ENCODE measurements at regions not wholly inside any gene's neighbourhood (a gene's known extent, or its start where the extent isn't known, plus 50 kb on each side); places are given as distances from the start of the nearest gene placed in this dataset.
A peak's percentile ranks its signal among the peaks of the same experiment; 100 is the strongest.
"Not testable (repeated sequence)": the region's sequence is repeated elsewhere in the genome, so short reads cannot be mapped to it uniquely, and the experiment has no call there.

DNA sequence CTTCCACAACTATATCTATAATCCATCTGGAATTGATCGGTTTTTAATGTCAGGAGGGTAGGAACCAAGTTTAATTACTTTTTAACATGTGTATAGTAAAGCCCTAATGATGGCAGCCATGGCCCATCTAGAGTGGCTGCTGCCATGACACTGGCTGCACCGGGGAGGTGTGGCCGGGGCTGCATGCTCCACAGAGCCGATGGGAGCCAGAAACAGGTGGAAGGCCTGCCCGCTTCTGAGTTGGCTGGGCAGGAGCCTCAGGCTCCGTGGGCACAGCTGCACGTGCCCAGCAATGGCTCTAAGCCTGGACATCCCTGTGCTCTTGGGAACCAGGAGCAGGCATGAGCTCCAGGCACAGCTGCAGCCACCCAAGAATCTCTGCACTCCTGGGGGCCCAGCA is 73.0 kb downstream of the GBP6 start:
- DNase-seq, result no peak

GRCh38 chr1:89438301-89438700 is 74.4 kb downstream of the GBP6 start:
- DNase-seq, result not testable (repeated sequence)

DNA sequence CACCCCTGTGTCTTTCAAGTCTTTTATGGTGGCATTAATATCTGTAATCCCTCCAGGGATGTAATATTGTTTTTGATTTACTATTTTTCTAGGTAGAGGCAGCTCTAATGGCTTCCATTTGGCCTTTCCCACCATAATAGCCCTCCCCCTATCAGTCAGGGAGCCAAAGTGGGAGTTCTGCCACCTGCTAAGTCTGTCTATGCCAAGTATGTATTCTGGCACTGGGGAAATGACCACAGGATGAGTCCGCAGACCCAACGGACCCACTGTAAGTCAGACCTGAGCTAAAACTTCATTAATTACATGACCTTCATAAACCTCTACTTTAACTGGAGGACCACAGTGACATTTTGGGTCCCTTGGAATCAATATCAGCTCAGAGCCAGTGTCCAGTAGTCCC is 77.1 kb downstream of the GBP6 start:
- DNase-seq, result no peak

GRCh38 chr1:89444791-89445190 is 79.8 kb upstream of the LRRC8B start:
- DNase-seq, result no peak

DNA sequence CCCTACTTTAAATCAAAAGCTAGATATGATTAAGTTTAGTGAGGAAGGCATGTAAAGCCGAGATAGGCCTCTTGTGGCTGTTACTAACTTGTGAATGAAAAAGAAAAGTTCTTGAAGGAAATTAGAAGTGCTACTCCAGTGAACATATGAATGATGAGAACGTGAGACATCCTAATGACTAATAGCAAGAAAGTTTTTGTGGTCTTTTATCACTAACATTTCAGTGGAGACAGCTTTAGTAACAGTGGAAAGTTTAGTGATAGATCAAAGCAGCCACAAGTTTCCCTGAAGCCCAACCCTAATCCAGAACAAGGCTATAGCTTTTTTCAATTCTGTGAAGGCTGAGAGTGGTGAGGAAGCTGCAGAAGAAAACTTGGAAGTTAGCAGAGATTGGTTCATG is 73.6 kb upstream of the LRRC8B start:
- DNase-seq, result no peak

DNA sequence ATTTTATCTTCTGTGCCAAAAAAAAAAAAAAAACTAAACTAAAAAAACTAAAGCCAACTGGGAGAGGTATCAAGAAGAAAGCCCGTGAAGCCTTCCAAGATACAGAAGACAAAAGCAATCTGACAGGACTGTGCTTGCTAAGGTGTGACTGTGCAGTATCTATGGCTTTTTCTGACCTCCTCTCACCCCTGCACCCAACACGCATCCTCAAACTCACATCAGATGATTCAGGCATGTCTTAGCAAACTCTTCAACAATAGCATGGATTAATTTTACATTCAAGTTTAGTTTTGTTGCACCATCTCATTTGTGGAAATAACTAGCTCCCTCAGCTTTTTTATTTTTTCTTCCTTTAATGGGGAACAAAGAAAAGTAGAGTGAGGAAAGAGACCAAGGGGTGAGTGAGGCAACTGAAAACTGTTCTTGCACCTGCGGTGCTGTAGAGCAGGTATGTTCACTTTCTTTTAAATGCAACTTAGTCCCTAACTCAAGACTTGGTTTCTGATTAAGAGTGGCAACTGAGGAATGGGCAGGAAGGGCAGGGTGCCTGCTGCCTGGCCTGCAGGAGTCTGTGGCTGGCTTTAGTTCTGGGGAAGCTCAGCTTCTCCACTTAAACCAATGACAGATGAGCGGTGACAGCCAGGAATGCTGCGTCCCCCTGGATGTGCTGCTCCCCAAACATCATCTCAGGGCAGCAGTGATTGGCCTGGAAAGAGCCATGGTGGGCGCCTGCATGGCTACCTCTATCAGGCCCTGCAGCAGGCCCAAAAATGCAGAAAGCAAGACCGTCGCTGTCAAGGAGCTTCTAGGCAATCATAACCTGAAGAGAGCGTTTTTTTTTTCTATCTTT is 71.3 kb upstream of the LRRC8B start:
- DNase-seq, result peak; percentile 33

DNA sequence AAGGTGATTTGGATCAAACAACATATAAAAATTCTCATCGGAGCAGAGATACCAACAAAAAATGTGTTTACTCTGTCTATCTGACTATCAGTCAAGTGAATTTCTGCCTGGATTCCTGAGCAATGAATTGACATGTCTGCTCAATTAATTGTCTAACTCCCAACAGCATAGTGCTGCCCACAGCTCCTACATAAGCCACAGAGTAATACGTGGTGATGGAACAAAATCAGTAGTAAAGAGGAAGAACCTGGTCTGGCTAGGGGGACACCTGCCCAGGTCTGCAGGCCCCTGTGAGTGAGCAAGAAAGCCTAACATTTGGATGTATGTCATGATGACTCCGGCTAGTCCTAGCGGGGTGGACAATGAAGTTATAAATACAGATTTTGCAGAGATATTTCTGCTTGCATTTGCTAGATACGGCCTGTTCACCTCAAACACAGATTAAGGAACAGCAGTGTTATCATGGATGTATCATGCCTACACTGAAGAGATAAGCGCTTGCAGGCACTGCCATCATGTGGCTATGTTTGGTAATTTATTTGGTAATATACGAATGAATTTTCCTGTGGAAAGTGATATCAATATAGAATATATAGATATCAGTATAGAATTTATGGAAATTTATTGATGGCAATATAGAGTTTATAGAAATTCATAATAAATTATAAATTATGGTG is 69.6 kb upstream of the LRRC8B start:
- peak; percentile 69 for DNase-seq

DNA sequence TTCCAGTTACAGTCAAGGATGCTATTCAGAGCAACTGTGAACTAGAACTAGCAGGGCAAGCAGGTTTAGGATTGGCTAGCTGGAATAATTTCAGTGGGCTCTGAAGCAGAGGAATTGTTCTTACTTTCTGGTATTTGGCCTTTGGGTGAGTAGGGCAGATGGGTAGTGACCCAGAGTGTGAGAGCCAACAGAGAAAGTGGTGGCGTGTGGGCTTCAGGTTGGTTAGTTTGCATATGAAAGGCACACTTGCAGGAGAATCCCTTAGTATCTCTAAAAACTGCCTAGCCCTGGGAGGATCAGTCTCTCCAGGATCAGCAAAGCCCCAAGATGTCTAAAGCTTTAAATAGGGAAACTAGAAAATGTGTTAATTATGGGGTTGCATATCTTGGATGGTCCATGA is 67.6 kb upstream of the LRRC8B start:
- no peak for DNase-seq

- no peak for DNase-seq
Observed at GRCh38 chr1:89459081-89459480, 65.5 kb upstream of the LRRC8B start.

- DNase-seq, result no peak
Observed at GRCh38 chr1:89460325-89460724, 64.3 kb upstream of the LRRC8B start.

DNA sequence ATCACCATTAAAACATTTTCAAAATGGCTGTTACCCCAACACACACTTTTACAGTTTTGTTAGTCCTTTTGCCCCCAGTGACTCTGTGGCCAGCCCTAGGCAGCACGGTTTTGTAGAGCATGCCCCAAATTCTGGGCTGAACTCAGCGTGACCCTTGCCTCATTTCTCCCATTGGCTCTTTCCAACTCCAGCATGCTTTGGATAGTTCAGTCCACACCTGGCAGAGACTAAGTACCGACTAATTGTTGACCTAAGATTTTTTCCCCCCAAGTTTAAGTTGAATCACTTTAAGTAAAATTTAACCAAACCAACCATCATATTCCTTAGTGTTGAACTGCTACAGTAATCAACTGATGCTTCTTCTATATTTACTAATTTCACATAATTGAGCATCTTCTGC is 62.4 kb upstream of the LRRC8B start:
- DNase-seq, result no peak

GRCh38 chr1:89464008-89464407 is 60.6 kb upstream of the LRRC8B start:
- DNase-seq, result no peak

- DNase-seq, result no peak
Observed at GRCh38 chr1:89465201-89465600, 59.4 kb upstream of the LRRC8B start.

- DNase-seq, result no peak
Observed at GRCh38 chr1:89466307-89466930, 58.2 kb upstream of the LRRC8B start.

DNA sequence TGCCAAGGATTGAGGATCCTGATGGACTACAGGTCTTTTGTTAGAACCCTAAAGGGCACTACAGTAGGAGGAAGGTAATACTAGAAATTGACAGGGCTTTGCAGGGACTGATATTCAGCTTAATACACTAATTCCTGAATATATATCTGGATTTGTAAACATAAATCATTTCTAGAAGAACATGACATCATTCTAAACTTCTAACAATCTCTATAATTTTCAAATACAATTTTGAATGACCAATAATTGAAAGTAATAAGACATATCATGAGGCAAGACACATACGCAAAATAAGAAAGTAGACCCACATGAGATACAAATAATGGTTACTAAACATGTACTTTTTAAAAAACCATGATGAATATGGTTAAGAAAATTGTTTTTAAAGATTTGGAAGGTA is 52.4 kb upstream of the LRRC8B start:
- no peak for DNase-seq

DNA sequence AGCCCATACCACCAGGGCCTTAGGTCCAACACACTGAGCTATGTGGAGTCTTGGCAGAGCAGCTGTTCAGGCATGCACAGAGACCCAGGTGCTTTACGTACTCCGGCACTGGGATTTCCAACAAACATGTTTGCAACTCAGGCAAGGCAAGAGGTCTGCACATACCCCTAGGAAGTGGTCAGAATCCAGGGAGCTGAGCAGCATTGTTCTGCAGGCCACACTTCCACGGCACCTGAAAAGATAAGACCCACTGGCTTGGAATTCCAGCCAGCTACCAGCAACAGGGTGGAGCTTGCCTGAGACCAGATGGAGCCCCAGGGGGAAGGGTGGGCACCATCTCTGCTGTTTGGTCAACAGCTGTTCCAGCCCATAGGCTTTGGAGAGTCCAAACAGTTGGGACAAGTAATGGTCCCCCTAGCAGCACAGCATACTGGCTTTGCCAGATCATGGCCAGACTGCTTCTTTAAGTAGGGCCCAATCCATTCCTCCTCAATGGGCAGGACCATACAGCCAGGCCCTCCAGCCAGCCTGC is 51.7 kb upstream of the LRRC8B start:
- no peak for DNase-seq

All from tongue (tissue), 1 donor.